Subcutaneous abdominal adipose tissue (tissue), 5 donors: ENCODE measurements at regions not wholly inside any gene's neighbourhood (a gene's known extent, or its start where the extent isn't known, plus 50 kb on each side); places are given as distances from the start of the nearest gene placed in this dataset.

Experiments
- H3K27ac ChIP-seq: one replicate; pipeline ENCODE4 v1.7.0; 2013; ENCODE audit warnings: low read depth, mild to moderate bottlenecking, inconsistent platforms, low read length, moderate library complexity
- H3K27me3 ChIP-seq, 5 donors: one replicate each; pipeline ENCODE4 v1.7.0; 2013; ENCODE audit warnings: low read length in 5 of 5, inconsistent platforms in 1 of 5; ENCODE audit not compliant: control insufficient read depth in 5 of 5, insufficient read depth in 4 of 5
- H3K36me3 ChIP-seq, 5 donors: one replicate each; pipeline ENCODE4 v1.7.0; 2013; ENCODE audit warnings: low read length in 5 of 5; ENCODE audit not compliant: control insufficient read depth in 5 of 5, insufficient read depth in 5 of 5
- H3K4me1 ChIP-seq, 5 donors: one replicate each; pipeline ENCODE4 v1.7.0; 2013; ENCODE audit warnings: low read length in 5 of 5, mild to moderate bottlenecking in 3 of 5, moderate library complexity in 1 of 5; ENCODE audit not compliant: control insufficient read depth in 5 of 5, insufficient read depth in 5 of 5
- H3K4me3 ChIP-seq, 5 donors: one replicate each; pipeline ENCODE4 v1.7.0; 2013; ENCODE audit warnings: low read length in 5 of 5, low read depth in 1 of 5
- H3K9ac ChIP-seq, 5 donors: one replicate each; pipeline ENCODE4 v1.7.0; 2013; ENCODE audit warnings: low read length in 5 of 5, mild to moderate bottlenecking in 4 of 5, moderate library complexity in 3 of 5
- H3K9me3 ChIP-seq, 5 donors: one replicate each; pipeline ENCODE4 v1.7.0; 2013; ENCODE audit warnings: low read length in 5 of 5; ENCODE audit not compliant: control insufficient read depth in 5 of 5
- donor health status: healthy.
- donor health status: healthy.
- donor health status: healthy.
- donor health status: healthy.
- donor health status: healthy.

DNA sequence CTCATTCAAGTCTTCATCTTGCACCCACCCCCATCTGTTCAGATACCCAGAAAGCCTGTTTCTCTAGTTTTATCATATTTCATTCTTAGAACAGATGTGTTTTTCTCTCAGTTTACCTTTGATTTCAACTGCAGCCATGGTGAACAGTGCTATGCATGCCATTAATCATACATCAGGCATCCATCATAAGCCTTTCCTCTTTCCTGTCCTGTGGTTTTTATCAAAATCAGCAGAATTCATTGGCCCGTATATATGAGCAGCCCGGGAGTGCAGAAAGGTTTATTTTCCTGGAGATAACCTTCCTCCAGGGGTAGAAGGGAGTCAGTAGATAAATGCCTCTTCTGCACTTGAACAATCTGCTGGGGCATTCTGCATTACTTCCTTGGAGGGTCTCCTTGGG lies 65.7 kb downstream of the IL21 start:
- Histone ChIP-seq H3K4me3 (no peak overlapping the region), H3K27ac (no peak overlapping the region), H3K9ac (no peak overlapping the region), H3K27me3 (no peaks in the 10 kb centered on the region), H3K4me1 (no peaks in the 10 kb centered on the region), H3K9me3 (peaks cover 0 to 4% (median 0%) of the 10 kb centered on the region in 5 donors), H3K36me3 (no peaks in the 10 kb centered on the region)

DNA sequence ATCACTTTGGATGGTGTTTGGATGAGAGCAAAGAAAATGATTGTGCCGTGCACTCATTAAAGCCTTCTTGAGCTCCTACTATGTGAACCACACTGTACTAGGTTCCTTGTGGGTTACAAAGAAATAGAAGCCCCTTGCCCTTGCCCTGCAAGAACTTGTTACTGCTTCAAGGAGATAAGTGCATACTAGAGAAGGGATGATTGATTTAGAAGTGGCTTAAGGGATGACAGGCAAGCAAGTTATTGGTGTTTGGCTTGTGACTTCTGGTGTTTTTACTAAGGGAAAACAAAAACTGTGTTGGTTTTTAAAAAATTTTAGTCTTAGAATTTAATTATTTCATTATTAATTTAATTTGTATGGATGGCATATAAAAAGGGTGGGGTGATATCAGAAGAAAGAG lies 67.4 kb downstream of the IL21 start:
- Histone ChIP-seq H3K4me1 (no peaks in the 10 kb centered on the region), H3K9ac (no peak overlapping the region), H3K9me3 (no peaks in the 10 kb centered on the region), H3K27ac (no peak overlapping the region), H3K36me3 (no peaks in the 10 kb centered on the region), H3K4me3 (no peak overlapping the region), H3K27me3 (no peaks in the 10 kb centered on the region)

DNA sequence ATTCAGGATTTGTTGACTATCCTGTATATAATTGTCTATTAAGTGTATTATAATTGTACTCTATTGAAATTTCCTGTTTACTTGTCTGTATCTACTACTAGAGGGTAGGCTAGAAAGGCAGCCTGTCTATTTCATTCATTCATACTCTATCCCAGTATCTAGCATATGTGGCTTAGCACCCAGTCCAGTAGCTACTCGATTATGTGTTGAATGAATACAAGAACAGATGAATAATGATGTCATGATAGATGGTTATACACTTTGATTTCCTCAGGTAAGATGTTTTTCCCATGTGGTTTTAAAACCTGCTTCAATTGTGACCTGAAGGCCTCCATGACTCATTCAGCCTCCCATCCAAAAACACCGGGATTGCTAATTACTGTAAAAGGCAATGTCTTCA lies 68.0 kb downstream of the IL21 start:
- Histone ChIP-seq H3K4me3 (no peak overlapping the region), H3K4me1 (no peaks in the 10 kb centered on the region), H3K27ac (no peak overlapping the region), H3K27me3 (no peaks in the 10 kb centered on the region), H3K9ac (no peak overlapping the region), H3K9me3 (no peaks in the 10 kb centered on the region), H3K36me3 (no peaks in the 10 kb centered on the region)

DNA sequence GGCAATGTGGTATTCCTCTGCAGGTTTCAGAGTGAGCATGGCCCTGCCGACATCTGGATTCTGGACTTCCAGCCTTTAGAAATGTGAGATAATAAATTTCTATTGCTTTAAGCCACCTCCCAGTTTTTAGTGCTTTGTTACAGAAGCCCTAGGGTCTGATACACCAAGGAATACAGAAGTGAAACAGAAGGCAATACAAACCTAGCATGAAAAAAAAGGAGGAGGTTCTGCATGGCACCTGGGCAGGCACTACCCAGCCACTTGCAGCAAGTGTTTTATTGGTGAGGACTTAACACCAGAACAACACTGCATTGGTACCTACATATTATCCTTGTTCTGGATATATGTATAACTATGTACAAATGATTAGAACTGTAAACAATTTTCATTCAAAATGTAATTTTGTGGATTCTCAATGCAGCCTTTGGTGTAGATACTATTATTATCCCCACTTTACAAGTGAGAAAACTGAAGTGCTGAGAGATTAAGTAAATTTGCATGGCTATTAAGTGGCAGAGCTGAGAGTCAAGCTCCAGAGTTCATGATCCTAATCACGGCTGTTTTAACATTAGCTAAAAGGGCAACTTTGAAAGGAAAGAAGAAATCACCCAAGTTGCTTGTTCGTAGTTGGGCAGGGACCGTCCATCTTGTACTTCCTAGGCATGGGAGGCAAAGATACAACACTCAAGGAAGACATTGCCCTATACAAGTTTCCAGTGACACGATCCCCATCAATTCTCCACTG lies 71.8 kb downstream of the IL21 start:
- Histone ChIP-seq H3K4me1 (no peaks in the 10 kb centered on the region), H3K36me3 (no peaks in the 10 kb centered on the region), H3K9me3 (no peaks in the 10 kb centered on the region), H3K4me3 (no peak overlapping the region), H3K27me3 (no peaks in the 10 kb centered on the region), H3K9ac (no peak overlapping the region), H3K27ac (no peak overlapping the region)

DNA sequence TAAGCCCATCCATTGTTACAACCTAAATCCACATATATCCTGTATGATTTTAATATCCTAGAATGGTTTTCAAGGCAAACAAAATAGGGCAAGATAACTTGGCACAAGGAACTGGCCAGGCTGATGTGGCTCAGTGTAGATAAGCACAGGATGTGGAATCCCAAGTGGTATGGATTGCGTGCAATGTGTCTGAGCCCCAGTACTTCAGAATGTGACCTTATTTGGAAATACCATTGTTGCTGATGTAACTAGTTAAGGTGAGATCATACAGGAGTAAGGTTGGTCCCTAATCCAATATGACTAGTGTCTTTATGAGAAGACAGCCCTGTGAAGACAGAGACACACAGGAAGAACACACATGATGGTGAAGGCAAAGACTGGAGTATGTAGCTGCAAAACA lies 72.4 kb downstream of the IL21 start:
- no peak overlapping the region for H3K4me3 ChIP-seq
- H3K27ac ChIP-seq, result no peak overlapping the region
- no peaks in the 10 kb centered on the region for H3K27me3 ChIP-seq
- no peaks in the 10 kb centered on the region for H3K4me1 ChIP-seq
- no peaks in the 10 kb centered on the region for H3K36me3 ChIP-seq
- no peak overlapping the region for H3K9ac ChIP-seq
- no peaks in the 10 kb centered on the region for H3K9me3 ChIP-seq

DNA sequence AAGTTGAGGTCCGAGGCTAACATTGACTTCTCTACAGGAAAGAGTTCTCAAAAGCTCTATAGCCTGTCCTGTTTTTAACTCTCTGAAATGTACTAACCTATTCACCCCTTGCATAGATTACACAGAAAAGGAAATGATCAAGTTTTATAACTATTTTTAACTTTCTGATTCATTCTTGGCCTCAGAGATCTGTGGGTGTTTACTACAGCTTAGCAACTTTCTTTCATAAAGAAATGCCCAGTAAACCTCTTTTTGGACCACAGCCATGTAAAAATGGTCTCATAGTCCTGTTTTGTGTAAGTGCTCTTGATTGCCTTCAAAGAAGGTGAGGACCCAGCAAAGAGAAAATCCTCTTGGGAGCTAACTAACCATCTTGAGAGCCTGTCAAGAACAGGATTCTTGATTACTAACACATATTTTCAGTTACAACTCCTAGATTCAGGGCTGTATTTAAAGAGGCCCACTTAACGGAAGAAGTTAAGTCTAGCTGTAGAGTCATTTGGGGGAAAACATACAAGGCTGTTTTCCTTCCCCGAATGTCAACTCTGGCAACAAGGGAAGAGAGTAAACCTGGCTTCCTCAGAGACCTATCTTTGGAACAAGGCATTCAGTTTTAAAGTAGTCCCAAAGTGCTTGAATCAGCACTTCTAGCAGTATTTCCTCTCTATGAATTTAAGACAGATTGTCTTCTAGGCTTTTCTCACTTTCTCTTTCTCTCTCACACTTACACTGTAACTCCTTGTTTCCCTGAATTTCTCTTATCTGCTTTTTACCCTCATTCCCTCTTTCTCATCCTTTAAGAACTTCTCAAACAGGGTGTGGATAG lies 78.2 kb downstream of the IL21 start:
- Histone ChIP-seq H3K9me3 (peaks cover 0 to 7% (median 5%) of the 10 kb centered on the region in 5 donors), H3K4me3 (no peak overlapping the region), H3K9ac (no peak overlapping the region), H3K4me1 (no peaks in the 10 kb centered on the region), H3K36me3 (no peaks in the 10 kb centered on the region), H3K27ac (no peak overlapping the region), H3K27me3 (no peaks in the 10 kb centered on the region)

DNA sequence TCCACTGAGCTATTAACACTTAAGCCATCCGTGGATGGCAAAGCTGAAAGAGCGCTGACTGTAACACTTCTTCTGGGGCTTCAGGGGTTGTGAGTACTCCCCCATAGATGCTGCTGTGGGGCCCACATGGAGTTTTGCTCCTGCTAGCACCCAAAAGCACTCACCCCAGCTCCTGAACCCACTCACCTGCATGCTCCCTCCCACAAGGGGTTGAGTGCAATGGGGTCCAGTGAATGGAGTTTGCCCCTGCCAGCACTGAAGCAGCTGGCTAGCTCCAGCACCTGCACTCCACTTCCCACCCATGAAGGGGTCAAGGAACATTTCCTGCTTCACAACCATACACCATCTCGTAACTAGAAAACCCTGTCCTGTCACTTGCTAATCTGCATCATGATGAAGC lies 78.9 kb downstream of the IL21 start:
- no peaks in the 10 kb centered on the region for H3K4me1 ChIP-seq
- H3K4me3 ChIP-seq, result no peak overlapping the region
- peaks cover 0 to 7% (median 5%) of the 10 kb centered on the region in 5 donors for H3K9me3 ChIP-seq
- H3K27me3 ChIP-seq, result no peaks in the 10 kb centered on the region
- H3K36me3 ChIP-seq, result no peaks in the 10 kb centered on the region
- no peak overlapping the region for H3K27ac ChIP-seq
- no peak overlapping the region for H3K9ac ChIP-seq

DNA sequence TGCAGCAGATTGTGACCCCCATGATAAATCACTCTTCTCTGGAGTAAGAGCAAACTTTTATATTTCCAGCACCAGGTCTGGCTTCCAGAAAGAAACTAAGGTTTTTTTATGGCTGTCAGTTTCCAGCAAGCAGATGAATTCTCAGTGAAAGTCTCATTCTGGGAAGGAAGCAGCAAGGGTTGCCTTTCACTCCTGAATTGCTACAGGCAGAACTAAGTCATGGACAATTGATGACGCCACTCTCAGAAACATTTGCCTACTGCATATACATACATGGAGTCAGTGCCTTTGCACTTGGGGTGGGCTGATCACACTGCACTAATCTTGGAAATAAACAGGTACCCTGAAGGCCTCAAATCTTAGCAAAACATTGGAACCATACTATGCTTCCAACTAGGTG lies 80.0 kb downstream of the IL21 start:
- Histone ChIP-seq H3K4me3 (no peak overlapping the region), H3K27ac (no peak overlapping the region), H3K36me3 (no peaks in the 10 kb centered on the region), H3K9ac (no peak overlapping the region), H3K27me3 (no peaks in the 10 kb centered on the region), H3K4me1 (no peaks in the 10 kb centered on the region), H3K9me3 (peaks cover 0 to 7% (median 5%) of the 10 kb centered on the region in 5 donors)

DNA sequence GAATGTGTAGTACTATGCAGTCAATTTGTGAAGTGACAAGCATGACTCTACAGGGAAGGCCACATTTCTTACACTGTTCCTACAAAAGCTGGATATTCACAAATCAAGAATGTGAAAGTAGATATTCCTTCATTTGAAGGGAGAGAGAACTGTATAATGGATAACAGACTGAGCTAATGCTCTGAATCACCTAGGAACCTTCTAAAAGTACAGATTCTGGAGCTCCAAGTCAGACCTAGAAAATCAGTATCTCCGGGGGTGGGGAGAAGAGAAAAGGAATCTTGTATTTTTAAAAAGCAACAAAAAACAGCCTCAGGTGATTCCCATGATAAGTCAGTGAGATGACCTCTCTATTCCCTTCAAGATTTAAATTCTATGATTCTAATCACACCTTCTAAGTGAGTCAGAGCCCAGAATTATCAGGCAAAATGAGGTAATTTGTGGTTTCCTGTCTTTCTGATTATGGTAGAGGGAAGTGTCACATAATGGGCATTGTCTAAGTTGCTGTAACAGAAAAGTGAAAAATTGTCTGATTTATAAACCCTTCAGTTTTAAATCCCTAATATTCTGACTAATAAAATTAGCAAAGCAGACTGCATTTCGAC lies 80.9 kb downstream of the IL21 start:
- Histone ChIP-seq H3K9me3 (peaks cover 0 to 7% (median 5%) of the 10 kb centered on the region in 5 donors), H3K27me3 (no peaks in the 10 kb centered on the region), H3K4me3 (no peak overlapping the region), H3K9ac (no peak overlapping the region), H3K27ac (no peak overlapping the region), H3K36me3 (no peaks in the 10 kb centered on the region), H3K4me1 (no peaks in the 10 kb centered on the region)
